ENCODE measurements at regions not wholly inside any gene's neighbourhood (a gene's known extent, or its start where the extent isn't known, plus 50 kb on each side); places are given as distances from the start of the nearest gene placed in this dataset.

GRCh38 chr2:239551206-239551605 lies 150.4 kb upstream of the HDAC4 start:
- H3F3A ChIP-seq (replicated peaks; ENCODE audit: low read depth) = no peaks in the 10 kb centered on the region
- H3K27me3 Mint-ChIP-seq (ENCODE audit: insufficient read depth, low read depth, poor library complexity) = peaks cover 4% of the 10 kb centered on the region
- DNase-seq (ENCODE audit: low spot score) (no peak), ATAC-seq (no peak)
- H3K27ac Mint-ChIP-seq = no peak overlapping the region
- no peaks in the 10 kb centered on the region for H3K36me3 Mint-ChIP-seq (ENCODE audit: low read depth)
- no peaks in the 10 kb centered on the region; the same call in 1 of the 2 replicates for H4K20me1 ChIP-seq (replicated peaks; ENCODE audit: insufficient read depth)
- no peak overlapping the region for H3K4me2 ChIP-seq
- H3K79me2 ChIP-seq (replicated peaks; ENCODE audit: insufficient read depth) = no peaks in the 10 kb centered on the region
- no peak overlapping the region for H3K27ac ChIP-seq (ENCODE audit: low read depth)
- H3K27me3 ChIP-seq (ENCODE audit: insufficient read depth) = no peaks in the 10 kb centered on the region
- no peaks in the 10 kb centered on the region for H3K36me3 ChIP-seq (ENCODE audit: insufficient read depth)
- no peak overlapping the region for H2AFZ ChIP-seq
- no peaks in the 10 kb centered on the region for H3K9me3 Mint-ChIP-seq
- TF ChIP-seq EZH2 (IDR thresholded peaks at IDR 0.05; ENCODE audit: low read depth, unreplicated experiment) = no peak
- no peak for TF ChIP-seq CREB1 (CRISPR knock-in tag; IDR thresholded peaks at IDR 0.05; ENCODE audit: low read depth)
- no peak for TF ChIP-seq ZNF331 (CRISPR knock-in tag; IDR thresholded peaks at IDR 0.05; ENCODE audit: low read depth)
- no peak for TF ChIP-seq EZH2phosphoT487 (IDR thresholded peaks at IDR 0.05; ENCODE audit: unreplicated experiment)
- no peak for TF ChIP-seq NANOG (IDR thresholded peaks at IDR 0.05; ENCODE audit: borderline replicate concordance)
- no peak for TF ChIP-seq ETS1 (IDR thresholded peaks at IDR 0.05)
- H3K9me2 ChIP-seq (ENCODE audit: insufficient read depth) = 0 out of 2 replicates have a peak, but pooled peaks cover 3% of the 10 kb centered on the region
- no peaks in the 10 kb centered on the region for H3K4me1 ChIP-seq (ENCODE audit: insufficient read depth)
- no peaks in the 10 kb centered on the region for H3K4me1 Mint-ChIP-seq
- no peak overlapping the region for H3K4me3 Mint-ChIP-seq
- H3K4me3 ChIP-seq = no peak overlapping the region

- H3K79me2 ChIP-seq (replicated peaks; ENCODE audit: insufficient read depth) = no peaks in the 10 kb centered on the region
- H3K4me3 ChIP-seq = no peak overlapping the region
- H2AFZ ChIP-seq = no peak overlapping the region
- H3F3A ChIP-seq (replicated peaks; ENCODE audit: low read depth) = no peaks in the 10 kb centered on the region
- Mint-ChIP-seq H3K4me3 (no peak overlapping the region), H3K4me1 (no peaks in the 10 kb centered on the region), H3K27me3 (ENCODE audit: insufficient read depth, low read depth, poor library complexity) (peaks cover 6% of the 10 kb centered on the region), H3K36me3 (ENCODE audit: low read depth) (no peaks in the 10 kb centered on the region), H3K9me3 (no peaks in the 10 kb centered on the region), H3K27ac (no peak overlapping the region)
- no peaks in the 10 kb centered on the region for H3K27me3 ChIP-seq (ENCODE audit: insufficient read depth)
- ATAC-seq (no peak), DNase-seq (ENCODE audit: low spot score) (no peak)
- H3K27ac ChIP-seq (ENCODE audit: low read depth) = no peak overlapping the region
- no peaks in the 10 kb centered on the region for H3K36me3 ChIP-seq (ENCODE audit: insufficient read depth)
- no peaks in the 10 kb centered on the region; the same call in 1 of the 2 replicates for H4K20me1 ChIP-seq (replicated peaks; ENCODE audit: insufficient read depth)
- H3K4me1 ChIP-seq (ENCODE audit: insufficient read depth) = no peaks in the 10 kb centered on the region
- 0 out of 2 replicates have a peak, but pooled peaks cover 3% of the 10 kb centered on the region for H3K9me2 ChIP-seq (ENCODE audit: insufficient read depth)
- no peak overlapping the region for H3K4me2 ChIP-seq
- TF ChIP-seq EZH2phosphoT487 (IDR thresholded peaks at IDR 0.05; ENCODE audit: unreplicated experiment) (no peak), EZH2 (IDR thresholded peaks at IDR 0.05; ENCODE audit: low read depth, unreplicated experiment) (no peak), CREB1 (CRISPR knock-in tag; IDR thresholded peaks at IDR 0.05; ENCODE audit: low read depth) (no peak), ZNF114 (CRISPR knock-in tag; IDR thresholded peaks at IDR 0.05) (no peak), STAT1 (IDR thresholded peaks at IDR 0.05; ENCODE audit: unreplicated experiment) (no peak), ZNF331 (CRISPR knock-in tag; IDR thresholded peaks at IDR 0.05; ENCODE audit: low read depth) (no peak), POLR2AphosphoS5 (IDR thresholded peaks at IDR 0.05; ENCODE audit: low read depth) (no peak), NANOG (IDR thresholded peaks at IDR 0.05; ENCODE audit: borderline replicate concordance) (no peak)
- TF ChIP-seq, protein P1, sequence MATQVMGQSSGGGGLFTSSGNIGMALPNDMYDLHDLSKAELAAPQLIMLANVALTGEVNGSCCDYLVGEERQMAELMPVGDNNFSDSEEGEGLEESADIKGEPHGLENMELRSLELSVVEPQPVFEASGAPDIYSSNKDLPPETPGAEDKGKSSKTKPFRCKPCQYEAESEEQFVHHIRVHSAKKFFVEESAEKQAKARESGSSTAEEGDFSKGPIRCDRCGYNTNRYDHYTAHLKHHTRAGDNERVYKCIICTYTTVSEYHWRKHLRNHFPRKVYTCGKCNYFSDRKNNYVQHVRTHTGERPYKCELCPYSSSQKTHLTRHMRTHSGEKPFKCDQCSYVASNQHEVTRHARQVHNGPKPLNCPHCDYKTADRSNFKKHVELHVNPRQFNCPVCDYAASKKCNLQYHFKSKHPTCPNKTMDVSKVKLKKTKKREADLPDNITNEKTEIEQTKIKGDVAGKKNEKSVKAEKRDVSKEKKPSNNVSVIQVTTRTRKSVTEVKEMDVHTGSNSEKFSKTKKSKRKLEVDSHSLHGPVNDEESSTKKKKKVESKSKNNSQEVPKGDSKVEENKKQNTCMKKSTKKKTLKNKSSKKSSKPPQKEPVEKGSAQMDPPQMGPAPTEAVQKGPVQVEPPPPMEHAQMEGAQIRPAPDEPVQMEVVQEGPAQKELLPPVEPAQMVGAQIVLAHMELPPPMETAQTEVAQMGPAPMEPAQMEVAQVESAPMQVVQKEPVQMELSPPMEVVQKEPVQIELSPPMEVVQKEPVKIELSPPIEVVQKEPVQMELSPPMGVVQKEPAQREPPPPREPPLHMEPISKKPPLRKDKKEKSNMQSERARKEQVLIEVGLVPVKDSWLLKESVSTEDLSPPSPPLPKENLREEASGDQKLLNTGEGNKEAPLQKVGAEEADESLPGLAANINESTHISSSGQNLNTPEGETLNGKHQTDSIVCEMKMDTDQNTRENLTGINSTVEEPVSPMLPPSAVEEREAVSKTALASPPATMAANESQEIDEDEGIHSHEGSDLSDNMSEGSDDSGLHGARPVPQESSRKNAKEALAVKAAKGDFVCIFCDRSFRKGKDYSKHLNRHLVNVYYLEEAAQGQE (IDR thresholded peaks at IDR 0.05; ENCODE audit: unreplicated experiment) = no peak
- TF ChIP-seq, protein P2, sequence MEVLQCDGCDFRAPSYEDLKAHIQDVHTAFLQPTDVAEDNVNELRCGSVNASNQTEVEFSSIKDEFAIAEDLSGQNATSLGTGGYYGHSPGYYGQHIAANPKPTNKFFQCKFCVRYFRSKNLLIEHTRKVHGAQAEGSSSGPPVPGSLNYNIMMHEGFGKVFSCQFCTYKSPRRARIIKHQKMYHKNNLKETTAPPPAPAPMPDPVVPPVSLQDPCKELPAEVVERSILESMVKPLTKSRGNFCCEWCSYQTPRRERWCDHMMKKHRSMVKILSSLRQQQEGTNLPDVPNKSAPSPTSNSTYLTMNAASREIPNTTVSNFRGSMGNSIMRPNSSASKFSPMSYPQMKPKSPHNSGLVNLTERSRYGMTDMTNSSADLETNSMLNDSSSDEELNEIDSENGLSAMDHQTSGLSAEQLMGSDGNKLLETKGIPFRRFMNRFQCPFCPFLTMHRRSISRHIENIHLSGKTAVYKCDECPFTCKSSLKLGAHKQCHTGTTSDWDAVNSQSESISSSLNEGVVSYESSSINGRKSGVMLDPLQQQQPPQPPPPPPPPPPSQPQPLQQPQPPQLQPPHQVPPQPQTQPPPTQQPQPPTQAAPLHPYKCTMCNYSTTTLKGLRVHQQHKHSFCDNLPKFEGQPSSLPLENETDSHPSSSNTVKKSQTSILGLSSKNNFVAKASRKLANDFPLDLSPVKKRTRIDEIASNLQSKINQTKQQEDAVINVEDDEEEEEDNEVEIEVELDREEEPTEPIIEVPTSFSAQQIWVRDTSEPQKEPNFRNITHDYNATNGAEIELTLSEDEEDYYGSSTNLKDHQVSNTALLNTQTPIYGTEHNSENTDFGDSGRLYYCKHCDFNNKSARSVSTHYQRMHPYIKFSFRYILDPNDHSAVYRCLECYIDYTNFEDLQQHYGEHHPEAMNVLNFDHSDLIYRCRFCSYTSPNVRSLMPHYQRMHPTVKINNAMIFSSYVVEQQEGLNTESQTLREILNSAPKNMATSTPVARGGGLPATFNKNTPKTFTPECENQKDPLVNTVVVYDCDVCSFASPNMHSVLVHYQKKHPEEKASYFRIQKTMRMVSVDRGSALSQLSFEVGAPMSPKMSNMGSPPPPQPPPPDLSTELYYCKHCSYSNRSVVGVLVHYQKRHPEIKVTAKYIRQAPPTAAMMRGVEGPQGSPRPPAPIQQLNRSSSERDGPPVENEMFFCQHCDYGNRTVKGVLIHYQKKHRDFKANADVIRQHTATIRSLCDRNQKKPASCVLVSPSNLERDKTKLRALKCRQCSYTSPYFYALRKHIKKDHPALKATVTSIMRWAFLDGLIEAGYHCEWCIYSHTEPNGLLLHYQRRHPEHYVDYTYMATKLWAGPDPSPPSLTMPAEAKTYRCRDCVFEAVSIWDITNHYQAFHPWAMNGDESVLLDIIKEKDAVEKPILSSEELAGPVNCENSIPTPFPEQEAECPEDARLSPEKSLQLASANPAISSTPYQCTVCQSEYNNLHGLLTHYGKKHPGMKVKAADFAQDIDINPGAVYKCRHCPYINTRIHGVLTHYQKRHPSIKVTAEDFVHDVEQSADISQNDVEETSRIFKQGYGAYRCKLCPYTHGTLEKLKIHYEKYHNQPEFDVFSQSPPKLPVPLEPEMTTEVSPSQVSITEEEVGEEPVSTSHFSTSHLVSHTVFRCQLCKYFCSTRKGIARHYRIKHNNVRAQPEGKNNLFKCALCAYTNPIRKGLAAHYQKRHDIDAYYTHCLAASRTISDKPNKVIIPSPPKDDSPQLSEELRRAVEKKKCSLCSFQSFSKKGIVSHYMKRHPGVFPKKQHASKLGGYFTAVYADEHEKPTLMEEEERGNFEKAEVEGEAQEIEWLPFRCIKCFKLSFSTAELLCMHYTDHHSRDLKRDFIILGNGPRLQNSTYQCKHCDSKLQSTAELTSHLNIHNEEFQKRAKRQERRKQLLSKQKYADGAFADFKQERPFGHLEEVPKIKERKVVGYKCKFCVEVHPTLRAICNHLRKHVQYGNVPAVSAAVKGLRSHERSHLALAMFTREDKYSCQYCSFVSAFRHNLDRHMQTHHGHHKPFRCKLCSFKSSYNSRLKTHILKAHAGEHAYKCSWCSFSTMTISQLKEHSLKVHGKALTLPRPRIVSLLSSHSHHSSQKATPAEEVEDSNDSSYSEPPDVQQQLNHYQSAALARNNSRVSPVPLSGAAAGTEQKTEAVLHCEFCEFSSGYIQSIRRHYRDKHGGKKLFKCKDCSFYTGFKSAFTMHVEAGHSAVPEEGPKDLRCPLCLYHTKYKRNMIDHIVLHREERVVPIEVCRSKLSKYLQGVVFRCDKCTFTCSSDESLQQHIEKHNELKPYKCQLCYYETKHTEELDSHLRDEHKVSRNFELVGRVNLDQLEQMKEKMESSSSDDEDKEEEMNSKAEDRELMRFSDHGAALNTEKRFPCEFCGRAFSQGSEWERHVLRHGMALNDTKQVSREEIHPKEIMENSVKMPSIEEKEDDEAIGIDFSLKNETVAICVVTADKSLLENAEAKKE (CRISPR knock-in tag; IDR thresholded peaks at IDR 0.05) = no peak
Measured at GRCh38 chr2:239550357-239550756, 149.5 kb upstream of the HDAC4 start.
